LHCN-M2 (cell line): ENCODE measurements at regions not wholly inside any gene's neighbourhood (a gene's known extent, or its start where the extent isn't known, plus 50 kb on each side); places are given as distances from the start of the nearest gene placed in this dataset.
"Not testable (repeated sequence)": the region's sequence is repeated elsewhere in the genome, so short reads cannot be mapped to it uniquely, and the experiment has no call there.

Source experiments
- DNase-seq: peaks from one replicate; pipeline ENCODE4 v3.0.0-alpha.2; 2012; ENCODE audit warnings: low read depth

DNA sequence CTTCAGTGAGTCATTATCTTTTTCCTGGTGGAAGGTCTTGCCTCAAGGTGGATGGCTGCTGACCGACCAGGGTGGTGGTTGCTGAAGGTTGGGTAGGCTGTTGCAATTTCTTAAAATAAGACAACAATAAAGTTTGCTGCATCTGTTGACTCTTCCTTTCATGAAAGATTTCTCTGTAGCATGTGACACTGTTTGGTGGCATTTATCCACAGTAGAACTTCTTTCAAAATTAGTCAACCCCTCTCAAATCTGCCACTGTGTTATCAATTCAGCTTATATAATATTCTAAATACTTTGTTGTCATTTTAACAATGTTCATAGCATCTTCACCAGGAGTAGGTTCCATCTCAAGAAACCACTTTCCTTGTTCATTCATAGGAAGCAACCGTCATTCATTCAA is 66.8 kb upstream of the ATXN1 start:
- no peak for DNase-seq

GRCh38 chr6:16827627-16828026 is 66.4 kb upstream of the ATXN1 start:
- no peak for DNase-seq

- DNase-seq = no peak
Measured at GRCh38 chr6:16825784-16826183, 64.5 kb upstream of the ATXN1 start.

DNA sequence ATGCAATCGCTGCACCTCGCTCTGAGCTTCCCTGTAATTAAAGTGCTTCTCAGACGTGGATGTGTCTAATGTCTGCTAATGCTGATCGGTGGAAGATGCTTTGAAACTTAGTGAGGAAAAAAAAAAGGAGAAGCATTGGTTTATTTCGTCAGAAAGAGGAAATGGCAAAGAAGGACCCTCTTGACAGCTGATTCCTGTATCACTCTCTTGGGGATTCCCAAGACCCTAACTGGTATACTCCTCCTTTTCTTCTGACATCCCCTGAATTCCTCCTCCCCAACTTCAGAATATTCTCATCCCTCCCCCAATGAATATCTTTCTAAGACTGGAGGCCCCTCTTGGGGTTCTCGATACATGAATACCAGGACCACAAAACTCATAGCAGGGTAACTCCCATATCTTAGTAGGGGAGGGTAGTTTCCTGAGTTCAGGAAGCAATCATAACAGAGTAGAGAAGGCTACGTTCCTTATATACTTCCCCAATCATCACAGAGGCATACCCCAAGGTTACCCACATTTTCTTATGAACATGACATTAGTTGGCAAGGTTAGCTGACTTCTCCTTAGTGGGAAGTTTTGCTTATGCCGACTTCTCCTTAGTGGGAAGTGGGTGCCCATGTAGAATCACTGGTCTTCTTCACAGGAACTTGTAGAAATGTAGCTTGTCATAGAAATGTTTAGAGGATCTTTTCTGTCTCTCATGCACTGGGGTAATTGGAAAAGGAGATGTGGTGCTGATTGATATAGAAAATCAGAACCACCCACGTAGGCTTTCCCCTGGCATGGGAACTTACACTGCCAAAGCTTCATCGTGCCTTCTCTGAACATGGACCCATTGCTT is 63.8 kb upstream of the ATXN1 start:
- DNase-seq = no peak

- no peak for DNase-seq
Measured at GRCh38 chr6:16823718-16824352, 62.6 kb upstream of the ATXN1 start.

- no peak for DNase-seq
Measured at GRCh38 chr6:16822975-16823717, 61.9 kb upstream of the ATXN1 start.

GRCh38 chr6:16822529-16822928 is 61.3 kb upstream of the ATXN1 start:
- DNase-seq = no peak

- DNase-seq = no peak
Measured at GRCh38 chr6:16821834-16822264, 60.6 kb upstream of the ATXN1 start.

DNA sequence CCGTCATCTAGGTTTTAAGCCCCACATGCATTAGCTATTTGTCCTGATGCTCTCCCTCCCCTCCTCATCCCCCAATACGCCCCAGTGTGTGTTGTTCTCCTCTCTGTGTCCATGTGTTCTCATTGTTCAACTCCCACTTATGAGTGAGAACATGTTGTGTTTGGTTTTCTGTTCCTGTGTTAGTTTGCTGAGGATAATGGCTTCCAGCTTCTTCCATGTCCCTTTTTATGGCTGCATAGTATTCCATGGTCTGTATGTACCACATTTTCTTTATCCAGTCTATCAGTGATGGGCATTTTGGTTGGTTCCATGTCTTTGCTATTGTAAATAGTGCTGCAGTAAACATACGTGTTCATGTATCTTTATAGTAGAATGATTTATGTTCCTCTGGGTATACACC is 59.0 kb upstream of the ATXN1 start:
- DNase-seq = not testable (repeated sequence)

GRCh38 chr6:16819752-16820151 is 58.5 kb upstream of the ATXN1 start:
- peak; percentile 15 for DNase-seq

GRCh38 chr6:16818992-16819626 is 57.8 kb upstream of the ATXN1 start:
- no peak for DNase-seq

DNA sequence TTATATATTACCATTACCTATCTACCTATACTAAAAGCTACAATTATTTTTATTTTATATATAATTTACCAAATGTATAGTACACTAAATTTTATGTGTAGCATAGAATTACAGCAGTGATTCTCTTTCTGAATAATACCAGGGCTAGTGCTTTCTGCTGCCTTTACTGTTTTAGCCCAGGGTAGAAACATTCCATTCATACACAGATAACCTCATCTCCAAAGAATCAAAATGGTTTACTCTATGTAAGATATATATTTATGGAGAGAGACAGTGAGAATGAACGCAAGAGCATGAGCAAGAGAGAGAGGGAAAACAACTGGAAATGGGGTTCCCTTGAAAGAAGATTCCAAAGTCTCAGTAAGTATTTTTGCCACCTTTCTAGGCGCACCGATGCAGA is 56.3 kb upstream of the ATXN1 start:
- no peak for DNase-seq

DNA sequence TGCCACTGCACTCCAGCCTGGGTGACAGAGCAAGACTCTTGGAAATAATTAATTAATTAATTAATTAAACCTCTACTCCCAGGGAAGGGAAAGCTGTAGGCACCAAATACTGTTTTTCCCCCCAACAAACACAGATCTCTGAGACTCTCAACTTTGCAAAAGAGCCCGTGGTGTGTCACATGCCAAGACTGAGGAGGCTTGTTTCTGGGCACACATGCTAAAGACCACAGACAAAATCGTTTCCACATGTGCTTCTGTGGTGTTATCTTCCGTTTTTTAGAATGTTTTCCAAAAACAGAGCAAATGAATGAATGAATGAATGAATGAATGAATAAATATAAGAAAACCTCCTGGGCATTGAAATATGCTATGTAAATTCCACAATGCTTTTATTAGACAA is 55.6 kb upstream of the ATXN1 start:
- DNase-seq = no peak

DNA sequence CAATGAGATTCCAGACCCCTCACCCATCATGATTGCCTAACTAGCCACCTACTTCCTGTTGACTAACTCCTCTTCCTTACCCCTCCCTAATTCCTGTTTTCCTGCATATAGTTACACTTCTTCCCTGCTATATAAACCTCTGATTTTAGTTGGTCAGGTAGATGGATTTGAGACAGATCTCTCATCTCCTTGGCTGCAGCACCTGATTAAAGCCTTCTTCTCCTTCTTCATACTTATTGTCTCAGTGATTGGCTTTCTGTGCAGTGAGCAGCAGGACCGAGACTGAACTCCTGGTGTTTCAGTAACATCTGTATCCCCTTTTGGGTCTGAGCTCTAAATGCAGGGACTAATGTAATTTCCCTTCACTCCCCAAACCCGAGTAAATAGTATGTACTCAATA is 51.7 kb upstream of the ATXN1 start:
- DNase-seq = no peak

DNA sequence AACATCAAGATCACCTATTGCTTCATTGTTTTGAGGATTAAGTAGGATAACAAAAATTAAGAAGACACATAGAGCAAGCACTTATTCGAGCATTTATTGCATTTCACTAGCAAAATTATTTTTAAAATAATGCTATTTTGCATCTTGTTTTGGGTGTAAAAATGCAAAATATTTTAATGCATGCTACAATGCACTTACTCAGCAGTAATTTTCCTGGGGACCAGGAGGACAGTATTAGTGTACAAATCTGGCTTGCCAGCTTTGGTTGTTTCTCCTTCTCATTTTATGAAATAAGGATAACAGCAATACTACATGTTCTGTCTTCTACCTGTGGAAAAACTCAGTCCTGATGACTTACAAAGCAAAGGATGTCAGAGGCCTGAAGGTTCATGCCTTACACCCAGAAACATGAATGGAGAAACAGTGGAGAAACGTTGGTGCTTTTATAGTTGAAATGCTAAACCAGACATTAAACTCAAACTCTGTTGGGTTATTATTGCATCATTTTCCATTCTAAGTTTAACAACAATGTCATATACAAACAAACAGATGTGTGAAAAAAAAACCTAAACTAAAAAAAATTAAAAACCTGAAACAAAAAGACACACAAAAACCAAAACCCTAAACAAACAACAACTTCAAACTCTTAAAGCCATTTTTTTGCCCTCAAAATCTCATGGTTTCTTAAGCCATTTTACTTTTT is 50.2 kb upstream of the ATXN1 start:
- DNase-seq = no peak
